Ureter (tissue), 1 donor: ENCODE measurements at regions not wholly inside any gene's neighbourhood (a gene's known extent, or its start where the extent isn't known, plus 50 kb on each side); places are given as distances from the start of the nearest gene placed in this dataset.

Experiments used
- DNase-seq: peaks from one replicate; pipeline ENCODE4 v3.0.0-alpha.2; 2020; ENCODE audit warnings: low spot score
- donor health status: DM: yes; HTN: yes; CAD: no.

DNA sequence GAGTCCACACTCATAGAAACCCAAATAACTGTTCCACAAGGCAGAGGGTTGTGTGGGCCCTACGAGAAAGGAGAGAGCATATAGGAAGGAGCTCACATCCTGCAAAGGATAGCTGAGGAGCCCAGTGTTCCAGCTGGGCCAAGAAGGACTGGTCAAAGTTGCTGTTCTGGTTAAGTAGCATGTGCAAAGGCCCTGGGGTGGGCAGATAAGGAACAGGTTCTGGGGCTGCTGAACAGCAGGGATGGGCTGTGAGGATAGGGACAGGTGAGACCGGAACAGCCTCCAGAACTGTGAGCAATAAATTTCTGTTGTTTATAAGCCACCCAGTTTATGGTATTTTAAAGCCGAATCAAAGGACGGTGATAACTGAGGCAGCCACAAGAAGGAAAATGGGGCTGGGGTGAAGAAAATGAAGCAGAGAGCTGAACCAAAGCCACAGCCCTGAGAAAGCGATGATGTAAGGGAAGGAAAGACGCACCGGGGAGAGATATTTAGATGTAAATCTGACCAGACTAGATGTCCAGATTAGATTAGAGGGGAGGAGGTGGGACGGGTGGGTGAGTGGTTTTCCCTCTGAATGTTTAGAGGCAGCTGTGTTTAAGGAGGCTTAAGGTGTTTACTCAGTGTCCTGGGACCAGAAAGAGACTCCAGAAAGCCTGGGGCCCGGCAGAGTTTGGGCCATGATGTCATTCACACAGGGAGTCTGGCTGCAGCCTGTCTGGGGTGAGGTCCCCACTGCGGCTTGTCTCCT is 180.8 kb upstream of the BCOR start:
- DNase-seq, result no peak

DNA sequence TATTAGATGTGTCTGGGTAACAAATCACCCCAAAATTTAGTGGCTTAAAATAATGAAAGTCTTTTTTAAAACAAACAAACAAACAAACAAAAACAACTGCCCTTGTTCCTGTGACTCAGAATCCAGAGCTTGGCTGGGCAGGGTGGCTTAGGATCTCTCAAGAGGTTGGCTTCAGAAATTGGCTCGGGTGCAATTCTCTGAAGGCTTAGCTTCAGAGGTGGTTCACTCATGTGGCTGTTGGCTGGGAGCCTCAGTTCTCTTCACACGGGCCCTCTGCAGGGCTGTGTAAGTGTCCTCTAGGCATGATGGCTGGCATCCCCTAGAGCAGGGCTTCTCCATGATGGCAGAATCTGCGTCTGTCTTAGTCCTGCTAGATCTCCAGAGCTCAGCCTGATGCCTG is 179.9 kb upstream of the BCOR start:
- no peak for DNase-seq

- peak; percentile 57 for DNase-seq
These were observed 175.7 kb upstream of the BCOR start for GRCh38 chrX:40273356-40274050.

GRCh38 chrX:40272776-40273175 is 175.0 kb upstream of the BCOR start:
- no peak for DNase-seq

- DNase-seq, result no peak
These were observed 174.4 kb upstream of the BCOR start for GRCh38 chrX:40272141-40272540.

- no peak for DNase-seq
These were observed 170.4 kb upstream of the BCOR start for GRCh38 chrX:40268188-40268520.

GRCh38 chrX:40267334-40268187 is 169.8 kb upstream of the BCOR start:
- no peak for DNase-seq

DNA sequence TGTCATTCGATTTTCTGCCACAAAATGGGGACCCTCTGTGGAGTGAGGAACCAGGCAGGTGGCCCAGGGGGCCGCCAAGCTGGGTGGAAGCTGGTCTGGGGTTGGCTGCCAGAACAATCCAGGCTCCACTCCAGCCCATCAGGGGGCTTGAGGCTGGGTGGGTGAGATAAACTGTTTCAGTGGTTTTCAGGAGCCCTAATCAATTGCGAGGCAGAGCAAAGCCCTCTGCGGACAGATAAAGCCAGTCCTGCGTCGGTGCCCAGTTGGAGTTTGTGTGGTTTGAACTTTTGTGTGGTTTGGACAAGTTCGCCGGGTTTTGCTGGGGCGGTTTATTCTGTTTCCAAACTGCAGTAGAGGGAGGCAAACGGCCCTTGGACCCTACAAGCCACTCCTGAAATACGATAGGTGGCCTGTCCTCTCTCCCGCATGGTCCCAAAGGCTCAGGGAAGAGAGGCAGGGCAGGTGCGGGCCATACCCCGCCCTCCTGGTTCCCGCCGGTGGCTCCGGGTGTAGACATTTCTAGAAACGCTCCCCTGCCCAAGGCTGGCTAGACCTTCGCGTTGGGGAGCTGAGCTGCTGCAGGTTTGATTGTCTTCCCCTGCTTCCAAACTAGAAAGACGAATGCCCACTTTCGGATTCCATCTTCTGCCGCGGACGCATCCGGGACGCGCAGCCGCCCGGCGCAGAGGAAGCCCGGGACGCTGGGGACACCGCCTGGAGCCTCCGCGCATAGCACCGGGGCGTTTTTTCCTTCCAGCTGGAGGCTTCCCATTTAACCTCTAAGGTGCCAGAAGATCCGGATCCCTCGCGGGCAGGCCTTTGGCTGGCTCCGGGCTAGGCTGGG is 169.0 kb upstream of the BCOR start:
- peak; percentile 74 for DNase-seq

- no peak for DNase-seq
These were observed 168.2 kb upstream of the BCOR start for GRCh38 chrX:40265936-40266335.

DNA sequence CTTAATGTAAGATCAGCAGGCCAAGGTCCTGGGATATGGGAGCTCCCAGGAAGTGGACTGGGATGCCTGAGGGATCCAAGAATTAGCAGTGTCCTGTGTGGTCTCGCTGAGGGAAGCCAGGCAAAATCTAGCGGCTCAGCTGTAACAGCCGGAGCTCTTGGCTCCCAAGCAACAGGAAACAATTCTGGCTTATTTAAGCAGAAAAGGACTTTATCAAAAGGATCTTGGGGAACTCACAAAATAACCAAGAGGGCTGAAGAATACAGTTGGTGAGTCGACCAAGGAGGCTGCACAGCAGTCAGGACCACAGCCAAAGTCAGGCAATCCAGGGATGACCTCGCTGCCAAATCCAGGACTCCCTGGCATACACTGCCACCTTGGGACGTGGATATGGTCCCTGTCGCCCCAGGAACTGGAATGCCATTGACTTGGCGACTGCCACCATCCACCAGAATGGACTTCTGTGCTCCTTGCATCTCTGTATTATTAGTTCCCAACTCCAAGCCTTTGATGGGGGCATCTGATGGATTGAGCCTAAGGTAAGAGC is 165.3 kb upstream of the BCOR start:
- no peak for DNase-seq

DNA sequence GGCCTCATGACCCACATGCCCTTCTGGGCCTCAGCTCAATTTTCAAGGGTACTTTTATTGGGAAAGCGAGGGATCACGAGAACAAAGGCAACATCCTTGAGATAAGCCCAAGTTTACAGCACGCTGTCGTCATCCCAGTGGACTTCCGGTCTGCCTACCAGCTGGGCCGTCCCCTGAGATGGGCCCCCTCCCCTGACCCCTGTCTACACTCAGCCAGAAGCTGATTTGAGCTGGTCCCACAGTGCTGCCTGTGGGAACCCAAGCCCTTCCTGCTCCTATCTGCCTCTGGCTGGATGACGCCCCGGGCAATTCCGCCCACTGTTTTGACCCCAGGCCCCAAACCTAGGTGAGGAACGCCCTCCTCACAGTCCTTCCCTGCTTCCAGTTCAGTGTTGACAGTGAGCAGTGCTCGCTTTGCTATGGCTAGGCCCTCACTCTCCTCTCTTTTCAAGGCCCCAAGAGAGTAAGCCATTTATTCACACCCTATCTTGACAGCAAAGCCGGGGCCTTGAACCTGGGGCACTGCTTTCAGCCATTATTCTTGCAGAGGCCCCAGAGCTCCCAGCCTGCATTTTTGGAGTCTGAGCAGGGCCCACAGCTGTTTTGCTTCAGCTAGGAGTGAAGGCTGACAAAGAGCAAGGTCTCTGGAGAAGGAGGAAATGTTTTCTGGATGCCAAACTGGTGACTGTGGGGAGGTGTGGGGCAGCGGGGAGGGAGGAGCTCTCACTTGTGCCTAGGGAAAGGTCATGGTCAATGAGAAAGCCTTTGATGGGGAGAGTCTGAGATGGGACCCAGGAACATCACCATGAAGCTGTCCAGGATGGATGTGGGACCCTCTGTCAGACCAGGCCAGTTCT is 164.6 kb upstream of the BCOR start:
- DNase-seq, result no peak

DNA sequence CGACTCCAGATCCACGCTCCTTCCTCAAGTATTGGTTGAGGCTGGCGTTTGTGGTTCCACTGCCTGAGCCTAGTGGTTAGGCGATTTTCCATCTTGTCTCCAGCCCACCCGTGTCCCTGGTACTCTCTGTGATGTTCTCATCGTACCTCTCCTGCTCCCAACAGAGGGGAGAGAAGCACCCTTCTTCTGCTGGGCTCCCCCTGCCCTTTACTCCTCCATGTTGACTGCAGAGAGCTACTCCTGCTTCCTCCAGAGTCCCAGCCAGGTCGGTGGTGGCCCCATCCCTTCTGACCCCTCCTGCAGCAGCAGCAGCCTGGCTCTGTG is 164.0 kb upstream of the BCOR start:
- DNase-seq, result no peak

- DNase-seq, result no peak
These were observed 162.5 kb upstream of the BCOR start for GRCh38 chrX:40260146-40260747.

DNA sequence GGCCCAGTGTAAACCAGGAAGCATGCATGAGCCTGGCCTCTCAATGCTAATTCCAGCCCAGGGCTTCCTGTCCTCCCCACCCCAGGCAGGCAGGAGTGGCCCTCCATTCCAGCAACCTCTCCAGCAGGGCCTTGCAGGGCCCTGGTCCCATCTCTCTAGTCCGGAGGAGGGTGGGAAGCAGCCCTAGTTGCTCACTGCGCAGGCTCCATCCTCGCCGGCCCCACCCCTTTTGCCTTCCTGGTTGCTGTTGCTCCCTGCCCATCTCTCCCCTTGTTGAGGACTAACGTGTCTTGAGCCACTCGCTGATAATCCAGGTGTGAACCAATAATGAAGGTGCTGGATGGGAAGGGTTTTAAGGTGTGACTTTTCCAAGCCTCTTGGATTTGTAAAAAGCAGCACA is 161.2 kb upstream of the BCOR start:
- DNase-seq, result no peak

GRCh38 chrX:40253771-40254170 is 156.0 kb upstream of the BCOR start:
- DNase-seq, result no peak

GRCh38 chrX:40249582-40249981 is 151.8 kb upstream of the BCOR start:
- DNase-seq, result no peak

DNA sequence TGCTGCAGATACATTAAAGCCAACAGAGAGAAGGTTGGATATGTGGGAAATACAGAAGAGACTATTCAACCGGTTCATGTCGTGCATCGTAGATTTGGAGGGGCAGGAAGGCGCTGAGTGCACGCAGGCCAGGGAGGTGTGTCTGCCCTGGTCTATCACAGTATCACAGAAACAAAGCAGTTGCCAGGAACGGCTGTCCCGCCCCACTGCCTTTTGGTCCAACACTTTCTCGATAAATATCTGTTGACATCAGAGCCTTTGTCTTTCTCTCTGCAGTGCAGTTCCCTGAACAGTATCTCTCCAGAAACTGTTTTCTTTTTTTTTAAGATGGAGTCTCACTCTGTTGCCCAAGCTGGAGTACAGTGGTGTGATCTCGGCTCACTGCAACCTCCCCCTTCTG is 151.1 kb upstream of the BCOR start:
- DNase-seq, result no peak

GRCh38 chrX:40247848-40248622 is 150.3 kb upstream of the BCOR start:
- DNase-seq, result no peak

GRCh38 chrX:40247382-40247781 is 149.6 kb upstream of the BCOR start:
- DNase-seq, result no peak
